HG03565 (cell line): ENCODE measurements at regions not wholly inside any gene's neighbourhood (a gene's known extent, or its start where the extent isn't known, plus 50 kb on each side); places are given as distances from the start of the nearest gene placed in this dataset.
A peak's percentile ranks its signal among the peaks of the same experiment; 100 is the strongest.
"Not testable (repeated sequence)": the region's sequence is repeated elsewhere in the genome, so short reads cannot be mapped to it uniquely, and the experiment has no call there.

Source experiments
- ATAC-seq: cut with Tn5 transposase; IDR thresholded peaks from one replicate; pipeline ENCODE4 v1.9.1; 2021; ENCODE audit warnings: mild to moderate bottlenecking, moderate library complexity; ENCODE audit not compliant: unreplicated experiment

DNA sequence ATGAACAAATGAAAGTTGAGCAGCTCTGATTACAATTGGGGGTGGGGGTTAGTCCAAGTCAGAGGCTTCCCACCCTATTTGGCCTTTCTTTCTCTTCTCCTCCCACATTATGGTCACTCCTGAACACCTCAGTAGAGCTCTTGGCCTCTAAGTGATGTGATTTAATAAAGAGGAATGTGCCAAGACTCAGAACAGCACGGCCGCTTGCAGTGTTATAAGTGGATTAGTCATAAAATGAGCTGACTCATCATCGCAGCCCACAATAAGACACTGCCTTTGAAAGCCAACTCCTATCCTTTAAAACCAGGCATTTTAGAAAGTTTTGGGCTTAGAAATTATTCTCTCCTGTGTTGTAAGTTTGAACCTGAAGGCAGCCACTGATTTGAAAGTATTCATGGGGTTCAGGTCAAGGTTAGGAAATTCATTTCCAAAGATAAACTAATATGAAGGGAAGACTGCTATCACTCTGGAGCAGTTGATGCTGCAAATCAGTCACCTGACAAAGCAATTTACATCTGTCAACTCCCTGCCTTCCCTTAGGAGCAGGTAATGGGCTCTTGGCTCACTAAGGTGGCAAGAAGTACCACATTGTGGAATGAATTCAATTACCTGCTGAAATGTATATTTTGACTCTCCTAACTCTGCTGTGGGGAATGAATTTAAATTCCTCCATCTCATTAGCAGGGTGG lies 283.6 kb upstream of the NMUR2 start:
- ATAC-seq = no peak

- ATAC-seq = no peak
Observed at GRCh38 chr5:152689250-152689711, 284.2 kb upstream of the NMUR2 start.

DNA sequence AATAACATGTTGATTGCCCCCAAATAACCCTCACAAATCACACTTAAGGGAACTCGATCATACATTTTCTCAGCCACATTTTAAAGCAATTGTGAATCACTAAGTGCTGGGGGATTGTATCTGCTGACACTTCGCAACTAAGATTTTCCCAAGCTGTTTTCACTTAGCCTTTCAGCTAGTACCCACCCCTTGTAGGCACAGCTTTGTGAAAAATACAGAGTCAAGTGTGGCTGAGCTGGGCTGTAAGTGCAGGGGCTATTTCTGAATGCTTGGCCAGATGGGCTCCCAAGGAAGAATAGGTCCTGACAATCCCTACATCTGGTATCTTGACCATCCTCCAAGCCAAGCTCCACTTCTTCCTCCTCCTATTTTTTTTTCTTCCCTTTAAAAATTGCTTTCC lies 289.2 kb upstream of the NMUR2 start:
- ATAC-seq = no peak

GRCh38 chr5:152701305-152701949 lies 296.3 kb upstream of the NMUR2 start:
- no peak for ATAC-seq

DNA sequence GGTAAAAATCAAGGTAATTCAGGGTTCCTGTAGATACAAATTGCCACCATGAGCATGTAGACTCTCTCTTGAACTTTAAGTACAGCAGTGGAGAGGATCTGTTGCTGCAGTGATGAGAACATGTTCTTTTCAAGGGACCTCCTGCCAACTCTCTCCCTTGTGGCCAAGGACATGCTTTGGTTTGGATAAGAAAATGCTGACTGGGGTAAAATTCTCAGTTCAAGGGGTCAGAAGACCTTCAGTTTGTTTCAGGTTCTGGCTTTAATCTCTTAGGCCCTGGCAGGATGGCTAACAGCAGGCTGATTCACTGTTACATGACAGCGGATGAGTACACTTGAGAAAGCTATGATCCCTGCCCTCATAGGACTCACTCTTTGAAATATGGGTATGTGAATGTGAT lies 299.2 kb upstream of the NMUR2 start:
- ATAC-seq = no peak

GRCh38 chr5:152711801-152712388 lies 306.8 kb upstream of the NMUR2 start:
- ATAC-seq = no peak

DNA sequence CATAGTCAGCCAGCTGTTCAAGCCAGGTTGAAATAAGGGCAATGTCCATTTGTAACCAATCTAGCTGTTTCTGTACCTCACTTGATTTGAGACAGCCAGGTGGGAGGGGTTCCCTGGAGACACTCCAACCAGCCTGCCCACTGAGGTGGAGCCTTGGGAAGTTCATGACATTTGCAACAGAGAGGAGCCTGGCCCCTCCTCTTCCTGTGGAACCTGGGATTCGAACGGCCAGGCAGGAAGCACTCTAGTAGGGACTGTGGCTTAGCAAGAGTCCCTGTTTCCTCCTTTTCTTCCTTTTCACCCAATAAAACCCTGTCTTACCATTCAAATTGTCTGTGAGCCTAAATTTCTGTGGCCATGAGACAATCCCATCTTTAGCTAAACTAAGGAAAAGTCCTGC lies 312.3 kb upstream of the NMUR2 start:
- no peak for ATAC-seq

GRCh38 chr5:152723482-152723881 lies 318.4 kb upstream of the NMUR2 start:
- ATAC-seq = no peak

DNA sequence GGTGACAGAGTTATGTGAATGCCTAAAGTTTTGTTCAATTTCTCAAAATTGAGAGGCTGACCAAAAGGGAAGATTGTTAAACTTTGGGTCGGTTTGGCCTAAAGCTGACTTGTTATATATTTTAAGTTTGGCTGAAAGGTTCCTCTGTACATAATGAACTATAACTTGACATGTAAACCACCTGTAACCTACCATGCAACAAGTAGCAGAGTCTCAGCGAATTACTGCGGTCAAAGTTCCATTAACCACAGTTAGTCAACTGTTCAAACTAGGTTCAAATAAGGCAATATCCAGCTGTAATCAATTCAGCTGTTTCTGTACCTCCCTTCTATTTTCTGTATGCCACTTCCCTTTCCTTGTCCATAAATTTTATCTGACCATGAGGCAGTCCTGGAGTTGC lies 325.1 kb upstream of the NMUR2 start:
- ATAC-seq = no peak

GRCh38 chr5:152736906-152737305 lies 331.8 kb upstream of the NMUR2 start:
- no peak for ATAC-seq

DNA sequence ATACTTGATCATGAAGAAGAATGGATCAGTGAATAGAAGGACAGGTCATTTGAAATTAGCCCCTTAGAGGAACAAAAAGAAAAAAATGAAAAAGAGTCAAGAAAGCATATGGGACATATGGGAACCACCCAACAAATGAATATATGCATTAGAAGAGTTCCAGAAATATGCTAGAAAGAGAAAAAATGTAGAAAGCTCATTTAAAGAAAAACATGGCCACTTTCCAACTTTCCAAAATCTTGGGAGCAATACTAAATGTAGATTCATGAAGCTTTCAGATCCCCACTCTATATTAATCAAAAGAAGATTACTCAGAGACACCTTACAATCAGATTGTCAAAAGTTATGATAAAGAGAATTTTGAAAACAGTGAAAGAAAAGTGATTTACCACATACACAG lies 334.8 kb upstream of the NMUR2 start:
- no peak for ATAC-seq

DNA sequence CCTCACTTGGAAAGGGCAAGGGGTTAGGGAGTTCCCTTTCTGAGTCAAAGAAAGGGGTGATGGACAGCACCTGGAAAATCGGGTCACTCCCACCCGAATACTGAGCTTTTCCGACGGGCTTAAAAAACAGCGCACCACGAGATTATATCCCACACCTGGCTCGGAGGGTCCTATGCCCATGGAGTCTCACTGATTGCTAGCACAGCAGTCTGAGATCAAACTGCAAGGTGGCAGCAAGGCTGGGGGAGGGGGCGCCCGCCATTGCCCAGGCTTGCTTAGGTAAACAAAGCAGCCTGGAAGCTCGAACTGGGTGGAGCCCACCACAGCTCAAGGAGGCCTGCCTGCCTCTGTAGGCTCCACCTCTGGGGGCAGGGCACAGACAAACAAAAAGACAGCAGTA lies 336.0 kb upstream of the NMUR2 start:
- ATAC-seq = not testable (repeated sequence)

- ATAC-seq = not testable (repeated sequence)
Observed at GRCh38 chr5:152787709-152788217, 382.7 kb upstream of the NMUR2 start.

- no peak for ATAC-seq
Observed at GRCh38 chr5:152801886-152802285, 396.8 kb upstream of the NMUR2 start.

GRCh38 chr5:152804179-152804578 lies 399.1 kb upstream of the NMUR2 start:
- ATAC-seq = no peak

DNA sequence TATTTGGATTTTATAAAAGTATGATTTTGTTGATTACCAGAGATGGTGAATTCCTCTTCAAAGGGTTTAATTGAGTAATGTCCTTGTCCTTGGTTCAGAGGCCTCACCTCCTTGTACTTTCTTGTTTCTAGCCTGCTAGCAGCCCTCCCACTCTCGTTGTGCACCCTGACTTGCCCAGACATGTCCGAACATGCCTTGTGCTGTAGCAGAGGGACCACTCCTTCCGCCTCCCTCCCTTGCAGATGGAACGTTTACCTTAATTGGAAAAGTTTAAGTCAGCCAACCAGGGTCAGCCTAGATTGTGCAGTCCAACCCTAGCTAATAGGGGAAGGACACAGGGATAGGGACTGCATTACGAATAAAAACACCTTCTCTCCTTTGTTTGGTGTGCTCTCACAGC lies 406.9 kb upstream of the NMUR2 start:
- no peak for ATAC-seq

GRCh38 chr5:152813526-152813925 lies 408.4 kb upstream of the NMUR2 start:
- no peak for ATAC-seq

DNA sequence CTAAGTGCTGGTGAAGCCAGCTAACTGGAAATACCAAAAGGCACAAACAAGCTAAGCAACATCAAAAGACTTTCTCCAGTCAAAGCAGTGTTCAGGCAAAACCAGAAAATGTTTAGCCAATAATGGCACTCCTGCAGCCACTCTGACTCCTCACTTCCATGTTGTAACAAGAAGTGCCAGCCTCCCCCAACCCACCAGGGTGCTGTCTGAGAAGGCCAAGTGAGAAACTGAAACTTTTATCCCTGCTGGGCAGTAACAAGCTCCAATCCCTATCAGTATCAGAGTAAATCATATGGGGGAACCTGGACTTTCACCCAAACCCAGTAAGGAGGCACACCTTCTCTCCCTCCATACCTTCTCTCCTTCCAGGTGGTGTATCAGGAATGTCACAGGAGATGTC lies 414.8 kb upstream of the NMUR2 start:
- no peak for ATAC-seq

DNA sequence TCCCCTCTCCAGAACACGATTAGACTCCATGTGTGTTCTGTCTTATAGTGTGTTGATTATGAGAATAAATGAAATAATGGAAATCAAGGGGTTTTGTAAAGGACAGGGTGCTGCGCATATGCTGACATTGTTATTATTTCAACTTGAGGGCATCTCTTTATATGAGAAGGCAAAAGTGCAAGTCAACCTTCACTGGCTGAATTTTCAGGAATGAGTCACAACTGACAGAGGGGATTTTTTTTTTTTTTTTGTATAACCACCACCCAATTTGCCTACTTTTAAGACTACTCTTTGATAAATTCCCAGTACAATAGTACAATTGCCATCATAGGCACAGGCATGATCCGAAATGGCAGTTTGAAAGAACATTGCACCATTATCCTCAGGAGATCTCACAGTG lies 419.2 kb upstream of the NMUR2 start:
- ATAC-seq = peak; percentile 67

DNA sequence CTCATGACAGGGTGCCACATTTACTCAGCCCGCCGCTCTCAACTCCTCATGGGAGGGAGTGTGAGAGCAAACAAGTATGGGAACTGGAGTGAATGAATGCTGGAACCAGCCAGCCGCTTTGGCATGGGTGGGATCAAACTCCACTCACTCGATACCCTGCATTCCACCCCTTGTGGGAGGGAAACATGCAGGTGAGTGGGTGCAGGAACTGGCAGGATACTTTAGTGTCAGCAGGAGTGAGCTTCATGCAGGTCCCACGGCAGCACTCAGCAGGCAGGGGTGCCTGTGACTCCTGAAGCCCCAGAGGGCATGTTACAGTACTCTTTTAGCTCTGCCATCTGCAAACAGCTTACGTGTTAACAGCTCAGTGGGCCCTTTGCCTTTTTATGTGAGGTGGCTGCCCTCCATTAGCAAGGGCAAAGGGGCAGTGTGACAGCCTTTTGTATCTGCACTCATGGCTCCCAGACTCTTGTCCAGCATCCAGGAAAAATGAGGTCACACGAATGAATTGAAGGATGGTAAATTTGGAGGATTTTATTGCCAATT lies 433.2 kb upstream of the NMUR2 start:
- ATAC-seq = no peak

DNA sequence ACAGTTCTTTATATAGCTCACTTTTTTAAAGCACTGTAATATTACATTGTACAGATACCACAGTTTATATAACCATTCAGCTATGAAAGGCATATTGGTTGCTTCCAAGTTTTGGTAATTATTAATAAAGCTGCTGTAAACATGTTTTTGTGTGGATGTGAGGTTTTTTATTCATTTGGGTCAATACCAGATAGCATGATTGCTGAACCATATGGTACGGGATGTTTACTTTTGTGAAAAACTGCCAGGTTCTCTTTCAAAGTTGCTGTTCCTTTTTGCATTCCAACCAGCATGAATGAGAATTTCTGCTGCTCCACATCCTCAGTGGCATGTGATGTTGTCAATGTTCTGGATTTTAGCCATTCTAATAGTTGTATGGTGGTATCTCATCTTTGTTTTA lies 439.6 kb upstream of the NMUR2 start:
- ATAC-seq = no peak

DNA sequence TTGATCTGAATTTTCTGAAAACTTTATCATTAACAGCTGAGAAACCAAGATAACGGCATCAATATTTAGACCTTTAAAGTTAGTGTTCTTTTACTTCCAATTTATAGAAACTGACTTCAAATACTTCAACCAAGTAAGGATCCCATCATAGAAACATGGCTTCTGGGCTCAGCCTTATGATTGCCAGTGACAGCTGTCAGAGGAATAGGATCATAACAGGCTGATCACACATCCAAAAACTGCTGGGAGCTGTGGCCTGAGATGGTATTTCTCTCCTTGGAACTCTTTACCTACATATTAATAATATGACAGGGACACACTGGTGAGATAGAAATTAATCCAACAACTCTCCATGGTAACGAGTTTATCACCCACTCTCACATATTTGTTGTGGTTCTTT lies 448.3 kb upstream of the NMUR2 start:
- ATAC-seq = no peak
